ENCODE measurements at regions not wholly inside any gene's neighbourhood (a gene's known extent, or its start where the extent isn't known, plus 50 kb on each side); places are given as distances from the start of the nearest gene placed in this dataset.

DNA sequence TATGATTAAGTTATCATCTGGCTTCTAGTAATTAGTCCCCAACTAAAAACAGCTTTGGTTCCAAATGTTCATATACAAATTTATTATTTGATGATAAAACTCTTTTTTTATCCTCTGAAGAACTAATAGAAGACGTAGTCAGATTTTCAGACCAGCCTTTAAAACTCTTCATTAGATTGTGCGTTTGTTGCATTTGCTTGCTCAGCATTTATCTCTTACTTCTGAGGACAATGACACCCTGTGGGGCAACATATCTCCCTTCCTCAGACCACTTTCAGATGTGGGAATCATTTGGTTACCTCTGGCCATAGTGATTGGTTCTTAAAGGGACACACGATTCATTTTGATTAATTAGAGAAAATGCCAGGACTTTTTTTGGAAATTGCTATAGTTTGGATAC is 481.8 kb downstream of the HAO1 start:
- H3K9me3 ChIP-seq, result no peaks in the 10 kb centered on the region
- H3K27me3 ChIP-seq, result no peaks in the 10 kb centered on the region
- 71 to 84% methylated on average over 3 of the region's 3 CpGs for WGBS, 2 donors
- H3K27ac ChIP-seq, result no peak overlapping the region
- no peak overlapping the region for H3K4me3 ChIP-seq (replicated peaks in 1 of 3)
- DNase-seq, result no peak
- intact Hi-C loops (cut with DNase I), result no loop called here
- no peaks in the 10 kb centered on the region for H3K36me3 ChIP-seq
- H3K4me1 ChIP-seq, result no peaks in the 10 kb centered on the region
- TF ChIP-seq, protein P1, sequence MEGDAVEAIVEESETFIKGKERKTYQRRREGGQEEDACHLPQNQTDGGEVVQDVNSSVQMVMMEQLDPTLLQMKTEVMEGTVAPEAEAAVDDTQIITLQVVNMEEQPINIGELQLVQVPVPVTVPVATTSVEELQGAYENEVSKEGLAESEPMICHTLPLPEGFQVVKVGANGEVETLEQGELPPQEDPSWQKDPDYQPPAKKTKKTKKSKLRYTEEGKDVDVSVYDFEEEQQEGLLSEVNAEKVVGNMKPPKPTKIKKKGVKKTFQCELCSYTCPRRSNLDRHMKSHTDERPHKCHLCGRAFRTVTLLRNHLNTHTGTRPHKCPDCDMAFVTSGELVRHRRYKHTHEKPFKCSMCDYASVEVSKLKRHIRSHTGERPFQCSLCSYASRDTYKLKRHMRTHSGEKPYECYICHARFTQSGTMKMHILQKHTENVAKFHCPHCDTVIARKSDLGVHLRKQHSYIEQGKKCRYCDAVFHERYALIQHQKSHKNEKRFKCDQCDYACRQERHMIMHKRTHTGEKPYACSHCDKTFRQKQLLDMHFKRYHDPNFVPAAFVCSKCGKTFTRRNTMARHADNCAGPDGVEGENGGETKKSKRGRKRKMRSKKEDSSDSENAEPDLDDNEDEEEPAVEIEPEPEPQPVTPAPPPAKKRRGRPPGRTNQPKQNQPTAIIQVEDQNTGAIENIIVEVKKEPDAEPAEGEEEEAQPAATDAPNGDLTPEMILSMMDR (IDR thresholded peaks at IDR 0.05), result no peak
- no peak for TF ChIP-seq POLR2A (IDR thresholded peaks at IDR 0.05)

- TF ChIP-seq, protein P1 (IDR thresholded peaks at IDR 0.05), result no peak
- no peak for TF ChIP-seq POLR2A (IDR thresholded peaks at IDR 0.05)
- H3K36me3 ChIP-seq, result no peaks in the 10 kb centered on the region
- no peak overlapping the region for H3K4me3 ChIP-seq (replicated peaks in 1 of 3)
- DNase-seq, result no peak
- H3K27ac ChIP-seq, result no peak overlapping the region
- H3K9me3 ChIP-seq, result no peaks in the 10 kb centered on the region
- intact Hi-C loops (cut with DNase I), result no loop called here
- H3K27me3 ChIP-seq, result no peaks in the 10 kb centered on the region
- WGBS, 2 donors, result 53 to 77% methylated on average over 1 of the region's 1 CpG
- no peaks in the 10 kb centered on the region for H3K4me1 ChIP-seq
Measured at GRCh38 chr20:7459083-7459482, 481.2 kb downstream of the HAO1 start.

GRCh38 chr20:7463290-7463689 is 477.0 kb downstream of the HAO1 start:
- Histone ChIP-seq H3K4me3 (replicated peaks in 1 of 3) (no peak overlapping the region), H3K27me3 (no peaks in the 10 kb centered on the region), H3K9me3 (no peaks in the 10 kb centered on the region), H3K36me3 (no peaks in the 10 kb centered on the region), H3K27ac (no peak overlapping the region), H3K4me1 (no peaks in the 10 kb centered on the region)
- intact Hi-C loops (cut with DNase I), result no loop called here
- no peak for DNase-seq
- 84 to 91% methylated on average over 1 of the region's 1 CpG for WGBS, 2 donors
- TF ChIP-seq, protein P1 (IDR thresholded peaks at IDR 0.05), result no peak
- TF ChIP-seq POLR2A (IDR thresholded peaks at IDR 0.05), result no peak

DNA sequence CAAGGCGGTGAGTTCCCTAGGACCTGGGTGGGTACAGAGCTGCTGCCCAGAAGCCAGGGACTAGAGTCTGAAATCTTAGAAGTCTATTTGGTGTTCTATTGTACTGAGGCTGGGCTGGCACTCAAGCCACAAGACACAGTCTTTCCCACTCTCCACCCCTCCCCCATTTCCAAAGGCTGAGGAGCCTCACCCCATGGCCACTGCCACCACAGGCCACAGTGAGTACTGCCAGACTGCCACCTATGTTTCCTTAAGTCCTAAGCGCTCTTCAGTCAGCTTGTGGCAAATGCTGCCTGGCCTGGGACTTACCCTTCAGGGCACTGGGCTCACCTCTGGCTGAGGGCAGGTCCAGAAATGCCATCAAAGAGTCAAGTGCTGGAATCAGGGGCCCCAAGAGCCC is 469.3 kb downstream of the HAO1 start:
- DNase-seq, result no peak
- Histone ChIP-seq H3K4me3 (replicated peaks in 1 of 3) (no peak overlapping the region), H3K27ac (no peak overlapping the region), H3K4me1 (no peaks in the 10 kb centered on the region), H3K36me3 (no peaks in the 10 kb centered on the region), H3K9me3 (no peaks in the 10 kb centered on the region), H3K27me3 (no peaks in the 10 kb centered on the region)
- intact Hi-C loops (cut with DNase I), result no loop called here
- no peak for TF ChIP-seq POLR2A (IDR thresholded peaks at IDR 0.05)
- TF ChIP-seq, protein P1 (IDR thresholded peaks at IDR 0.05), result no peak
- WGBS, 2 donors, result 50 to 100% methylated on average over 1 to 2 of the region's 2 CpGs

- no peak overlapping the region for H3K27ac ChIP-seq
- intact Hi-C loops (cut with DNase I), result no loop called here
Measured at GRCh38 chr20:7490288-7490687, 450.0 kb downstream of the HAO1 start.

More at GRCh38 chr20:7490288-7490687, 450.0 kb downstream of the HAO1 start:
- Histone ChIP-seq H3K27me3 (no peaks in the 10 kb centered on the region), H3K4me3 (replicated peaks in 1 of 3) (no peak overlapping the region), H3K36me3 (no peaks in the 10 kb centered on the region), H3K4me1 (no peaks in the 10 kb centered on the region), H3K9me3 (no peaks in the 10 kb centered on the region)
- no peak for DNase-seq
- no peak for TF ChIP-seq POLR2A (IDR thresholded peaks at IDR 0.05)
- TF ChIP-seq, protein P1 (IDR thresholded peaks at IDR 0.05), result no peak
